Mesenchymal stem cell (in vitro differentiated cells and primary cell): ENCODE measurements at regions not wholly inside any gene's neighbourhood (a gene's known extent, or its start where the extent isn't known, plus 50 kb on each side); places are given as distances from the start of the nearest gene placed in this dataset.

Source experiments
- DNase-seq: peaks from one replicate; pipeline ENCODE4 v3.0.0-alpha.2; 2013
- H2AFZ ChIP-seq: one replicate; pipeline ENCODE4 v1.6.1; 2013; ENCODE audit warnings: low read depth, mild to moderate bottlenecking, control low read depth, inconsistent platforms, low read length, moderate library complexity
- H2AK5ac ChIP-seq: 2 replicates; pipeline ENCODE4 v1.6.1; 2013; ENCODE audit warnings: low read length, moderate library complexity, mild to moderate bottlenecking, inconsistent platforms; ENCODE audit not compliant: severe bottlenecking
- H2BK120ac ChIP-seq: one replicate; pipeline ENCODE4 v1.6.1; 2013; ENCODE audit warnings: low read depth, mild to moderate bottlenecking, inconsistent platforms, low read length, moderate library complexity
- H2BK12ac ChIP-seq, 2 experiments: one replicate each; pipeline ENCODE4 v1.6.1; 2013; ENCODE audit warnings: inconsistent platforms in 2 of 2, low read length in 2 of 2, mild to moderate bottlenecking in 2 of 2, moderate library complexity in 2 of 2, control low read depth in 1 of 2
- H2BK15ac ChIP-seq: one replicate; pipeline ENCODE4 v1.6.1; 2013; ENCODE audit warnings: mild to moderate bottlenecking, low read depth, inconsistent platforms; ENCODE audit not compliant: poor library complexity, severe bottlenecking
- H2BK5ac ChIP-seq: 2 replicates; pipeline ENCODE4 v1.6.1; 2013; ENCODE audit warnings: low read depth, mild to moderate bottlenecking, low read length, control low read depth, inconsistent platforms; ENCODE audit not compliant: poor library complexity, severe bottlenecking
- H3K14ac ChIP-seq, 2 experiments: one replicate each; pipeline ENCODE4 v1.6.1; 2013; ENCODE audit warnings: inconsistent platforms in 2 of 2, low read length in 2 of 2, control low read depth in 1 of 2, mild to moderate bottlenecking in 1 of 2, moderate library complexity in 1 of 2
- H3K18ac ChIP-seq, 2 experiments: one replicate each; pipeline ENCODE4 v1.6.1; 2013; ENCODE audit warnings: inconsistent platforms in 2 of 2, low read length in 2 of 2, control low read depth in 1 of 2, low read depth in 1 of 2, mild to moderate bottlenecking in 1 of 2
- H3K23ac ChIP-seq, 2 experiments: one replicate each; pipeline ENCODE4 v1.6.1; 2013; ENCODE audit warnings: inconsistent platforms in 2 of 2, low read length in 2 of 2, mild to moderate bottlenecking in 2 of 2, moderate library complexity in 2 of 2, control low read depth in 1 of 2
- H3K27ac ChIP-seq: 2 replicates; pipeline ENCODE4 v1.5.1; 2013; ENCODE audit warnings: mild to moderate bottlenecking, moderate library complexity, low read length, control low read depth, inconsistent platforms; ENCODE audit not compliant: poor library complexity, severe bottlenecking
- H3K27me3 ChIP-seq, 2 experiments: 2 replicates each; pipeline versions ENCODE4 v1.6.1 to v1.7.0; 2013; ENCODE audit warnings: low read length in 2 of 2, mild to moderate bottlenecking in 2 of 2, moderate library complexity in 2 of 2, control low read depth in 1 of 2, inconsistent platforms in 1 of 2; ENCODE audit not compliant: control insufficient read depth in 1 of 2, insufficient read depth in 1 of 2
- H3K36me3 ChIP-seq, 2 experiments: 2 replicates each; pipeline versions ENCODE4 v1.6.1 to v1.7.0; 2013; ENCODE audit warnings: low read length in 2 of 2, control low read depth in 1 of 2, inconsistent platforms in 1 of 2, low read depth in 1 of 2, mild to moderate bottlenecking in 1 of 2; ENCODE audit not compliant: insufficient read depth in 2 of 2, control insufficient read depth in 1 of 2
- H3K4ac ChIP-seq, 2 experiments: one replicate each; pipeline ENCODE4 v1.6.1; 2013; ENCODE audit warnings: inconsistent platforms in 2 of 2, low read length in 2 of 2, mild to moderate bottlenecking in 2 of 2, moderate library complexity in 2 of 2, control low read depth in 1 of 2, low read depth in 1 of 2
- H3K4me1 ChIP-seq: 2 replicates; pipeline ENCODE4 v1.6.1; 2013; ENCODE audit warnings: low read depth, low read length, control low read depth; ENCODE audit not compliant: control insufficient read depth, insufficient read depth
- H3K4me2 ChIP-seq: 2 replicates; pipeline ENCODE4 v1.6.1; 2013; ENCODE audit warnings: low read length, mild to moderate bottlenecking, inconsistent platforms; ENCODE audit not compliant: poor library complexity, severe bottlenecking
- H3K4me3 ChIP-seq, 2 experiments: 2 replicates each; pipeline versions ENCODE4 v1.5.1 to v1.7.0; 2013; ENCODE audit warnings: low read length in 2 of 2, mild to moderate bottlenecking in 2 of 2, control low read depth in 1 of 2, low read depth in 1 of 2; ENCODE audit not compliant: insufficient read depth in 1 of 2
- H3K79me1 ChIP-seq: replicated peaks from 2 replicates; pipeline ENCODE4 v1.6.1; 2013; ENCODE audit warnings: mild to moderate bottlenecking, control low read depth, low read length, inconsistent platforms; ENCODE audit not compliant: poor library complexity, severe bottlenecking
- H3K9ac ChIP-seq: 2 replicates; pipeline ENCODE4 v1.7.0; 2013; ENCODE audit warnings: mild to moderate bottlenecking, low read length, moderate library complexity
- H3K9me3 ChIP-seq: 2 replicates; pipeline ENCODE4 v1.7.0; 2013; ENCODE audit warnings: mild to moderate bottlenecking, low read length; ENCODE audit not compliant: control insufficient read depth
- H4K8ac ChIP-seq: one replicate; pipeline ENCODE4 v1.6.1; 2013; ENCODE audit warnings: inconsistent platforms, mild to moderate bottlenecking, low read length, moderate library complexity
- H4K91ac ChIP-seq: one replicate; pipeline ENCODE4 v1.6.1; 2013; ENCODE audit warnings: mild to moderate bottlenecking, low read length, inconsistent platforms
- WGBS: methylation state at CpG from one replicate; pipeline ENCODE4 v1.1.7; 2013; ENCODE audit warnings: mixed read lengths; 5-methylcytosine and 5-hydroxymethylcytosine counted together

- no peaks in the 10 kb centered on the region for H3K79me1 ChIP-seq
- H3K4me3 ChIP-seq = no peak overlapping the region
- no peak overlapping the region for H2BK120ac ChIP-seq
- H3K4me2 ChIP-seq = no peak overlapping the region
- H3K36me3 ChIP-seq = no peaks in the 10 kb centered on the region
- H2BK15ac ChIP-seq = no peak overlapping the region
- H3K27ac ChIP-seq = no peak overlapping the region
- H3K14ac ChIP-seq = no peak overlapping the region
- no peak overlapping the region for H2AK5ac ChIP-seq
- H2BK5ac ChIP-seq = no peak overlapping the region
- H3K4me1 ChIP-seq = no peaks in the 10 kb centered on the region
- whole genome bisulfite sequencing = 92% methylated on average over 17 of the region's 22 CpGs
- H3K18ac ChIP-seq = no peak overlapping the region
- no peak overlapping the region for H2AFZ ChIP-seq
- DNase-seq = no peak
- H3K9ac ChIP-seq = no peak overlapping the region
- no peak overlapping the region for H4K8ac ChIP-seq
- no peak overlapping the region for H2BK12ac ChIP-seq
- H4K91ac ChIP-seq = no peak overlapping the region
- H3K23ac ChIP-seq = no peak overlapping the region
- no peak overlapping the region for H3K4ac ChIP-seq
- no peaks in the 10 kb centered on the region for H3K27me3 ChIP-seq
- peaks cover 11% of the 10 kb centered on the region for H3K9me3 ChIP-seq
Observed at GRCh38 chr1:195218428-195219212, 1389.6 kb downstream of the KCNT2 start.

GRCh38 chr1:195202241-195202640 lies 1406.0 kb downstream of the KCNT2 start:
- Histone ChIP-seq H3K14ac (no peak overlapping the region), H3K27ac (no peak overlapping the region), H2BK120ac (no peak overlapping the region), H3K27me3 (no peaks in the 10 kb centered on the region), H3K4ac (no peak overlapping the region), H4K91ac (no peak overlapping the region), H3K23ac (no peak overlapping the region), H2BK15ac (no peak overlapping the region), H4K8ac (no peak overlapping the region), H3K79me1 (no peaks in the 10 kb centered on the region), H3K4me1 (no peaks in the 10 kb centered on the region), H3K9me3 (peaks cover 4% of the 10 kb centered on the region), H2AK5ac (no peak overlapping the region), H2BK12ac (no peak overlapping the region), H3K4me3 (no peak overlapping the region), H3K9ac (no peak overlapping the region), H3K4me2 (no peak overlapping the region), H2BK5ac (no peak overlapping the region), H2AFZ (no peak overlapping the region), H3K36me3 (no peaks in the 10 kb centered on the region), H3K18ac (no peak overlapping the region)
- WGBS = 94% methylated on average over 3 of the region's 4 CpGs
- no peak for DNase-seq

GRCh38 chr1:195200772-195201171 lies 1407.5 kb downstream of the KCNT2 start:
- H3K27ac ChIP-seq = no peak overlapping the region
- H4K8ac ChIP-seq = no peak overlapping the region
- no peak overlapping the region for H3K4me2 ChIP-seq
- DNase-seq = no peak
- no peak overlapping the region for H2BK5ac ChIP-seq
- no peaks in the 10 kb centered on the region for H3K9me3 ChIP-seq
- no peak overlapping the region for H2BK120ac ChIP-seq
- no peaks in the 10 kb centered on the region for H3K79me1 ChIP-seq
- H3K36me3 ChIP-seq = no peaks in the 10 kb centered on the region
- no peak overlapping the region for H3K4me3 ChIP-seq
- no peak overlapping the region for H2AFZ ChIP-seq
- H2BK15ac ChIP-seq = no peak overlapping the region
- no peak overlapping the region for H4K91ac ChIP-seq
- H3K14ac ChIP-seq = no peak overlapping the region
- no peaks in the 10 kb centered on the region for H3K4me1 ChIP-seq
- no peaks in the 10 kb centered on the region for H3K27me3 ChIP-seq
- no peak overlapping the region for H3K23ac ChIP-seq
- no peak overlapping the region for H2AK5ac ChIP-seq
- no peak overlapping the region for H3K4ac ChIP-seq
- no CpG with 5 or more reads among the region's 1 CpG for WGBS
- H3K9ac ChIP-seq = no peak overlapping the region
- H3K18ac ChIP-seq = no peak overlapping the region
- H2BK12ac ChIP-seq = no peak overlapping the region

GRCh38 chr1:195197116-195197515 lies 1411.1 kb downstream of the KCNT2 start:
- H3K14ac ChIP-seq = no peak overlapping the region
- H3K4me1 ChIP-seq = no peaks in the 10 kb centered on the region
- no peak overlapping the region for H3K27ac ChIP-seq
- no peak overlapping the region for H3K4me3 ChIP-seq
- H3K79me1 ChIP-seq = no peaks in the 10 kb centered on the region
- H2BK12ac ChIP-seq = no peak overlapping the region
- no peak for DNase-seq
- no peak overlapping the region for H4K8ac ChIP-seq
- H2AK5ac ChIP-seq = no peak overlapping the region
- no peaks in the 10 kb centered on the region for H3K27me3 ChIP-seq
- no peak overlapping the region for H2BK15ac ChIP-seq
- WGBS = no CpG with 5 or more reads among the region's 1 CpG
- no peak overlapping the region for H3K23ac ChIP-seq
- no peak overlapping the region for H4K91ac ChIP-seq
- H3K4ac ChIP-seq = no peak overlapping the region
- no peak overlapping the region for H2BK5ac ChIP-seq
- H3K9me3 ChIP-seq = no peaks in the 10 kb centered on the region
- no peak overlapping the region for H3K9ac ChIP-seq
- no peak overlapping the region for H3K4me2 ChIP-seq
- H2BK120ac ChIP-seq = no peak overlapping the region
- no peaks in the 10 kb centered on the region for H3K36me3 ChIP-seq
- no peak overlapping the region for H3K18ac ChIP-seq
- no peak overlapping the region for H2AFZ ChIP-seq
